ENCODE measurements at regions not wholly inside any gene's neighbourhood (a gene's known extent, or its start where the extent isn't known, plus 50 kb on each side); places are given as distances from the start of the nearest gene placed in this dataset.

DNA sequence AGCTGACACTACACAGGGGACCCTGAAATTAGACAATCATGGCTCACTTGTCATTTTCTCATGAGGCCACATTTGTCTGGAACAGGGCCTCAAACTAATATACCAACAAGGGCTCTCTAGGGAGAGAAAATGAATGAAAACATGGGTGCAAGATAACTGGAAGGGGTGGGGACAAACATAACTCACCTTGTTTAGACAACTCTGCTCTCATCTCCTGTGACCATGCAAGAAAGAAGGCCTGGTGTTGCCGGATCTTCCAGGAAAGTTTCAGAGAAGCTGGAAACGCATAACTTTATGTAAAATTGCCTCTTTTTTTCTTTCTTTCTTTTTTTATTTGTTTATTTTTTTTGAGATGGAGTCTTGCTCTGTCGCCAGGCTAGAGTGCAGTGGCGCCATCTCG lies 80.4 kb upstream of the SPRED2 start:
- no TSS peak for BruUV-seq (replicated peaks)
- intact Hi-C loops (cut with micrococcal nuclease), result no loop called here
- CTCF ChIA-PET, result interaction anchor here (0.6 kb wide), 1 partner anchor 32 kb away, joined by 3 read pairs; no protein-coding TSS in a partner anchor
- Mint-ChIP-seq H3K4me1 (ENCODE audit: insufficient read depth, unreplicated experiment) (no peaks in the 10 kb centered on the region), H3K27ac (ENCODE audit: low read depth, unreplicated experiment) (no peak overlapping the region), H3K4me3 (ENCODE audit: unreplicated experiment) (no peak overlapping the region), H3K36me3 (ENCODE audit: insufficient read depth, unreplicated experiment) (no peaks in the 10 kb centered on the region), H3K27me3 (ENCODE audit: insufficient read depth, unreplicated experiment) (no peaks in the 10 kb centered on the region), H3K9me3 (ENCODE audit: unreplicated experiment) (no peaks in the 10 kb centered on the region)
- TF ChIP-seq, protein P1, sequence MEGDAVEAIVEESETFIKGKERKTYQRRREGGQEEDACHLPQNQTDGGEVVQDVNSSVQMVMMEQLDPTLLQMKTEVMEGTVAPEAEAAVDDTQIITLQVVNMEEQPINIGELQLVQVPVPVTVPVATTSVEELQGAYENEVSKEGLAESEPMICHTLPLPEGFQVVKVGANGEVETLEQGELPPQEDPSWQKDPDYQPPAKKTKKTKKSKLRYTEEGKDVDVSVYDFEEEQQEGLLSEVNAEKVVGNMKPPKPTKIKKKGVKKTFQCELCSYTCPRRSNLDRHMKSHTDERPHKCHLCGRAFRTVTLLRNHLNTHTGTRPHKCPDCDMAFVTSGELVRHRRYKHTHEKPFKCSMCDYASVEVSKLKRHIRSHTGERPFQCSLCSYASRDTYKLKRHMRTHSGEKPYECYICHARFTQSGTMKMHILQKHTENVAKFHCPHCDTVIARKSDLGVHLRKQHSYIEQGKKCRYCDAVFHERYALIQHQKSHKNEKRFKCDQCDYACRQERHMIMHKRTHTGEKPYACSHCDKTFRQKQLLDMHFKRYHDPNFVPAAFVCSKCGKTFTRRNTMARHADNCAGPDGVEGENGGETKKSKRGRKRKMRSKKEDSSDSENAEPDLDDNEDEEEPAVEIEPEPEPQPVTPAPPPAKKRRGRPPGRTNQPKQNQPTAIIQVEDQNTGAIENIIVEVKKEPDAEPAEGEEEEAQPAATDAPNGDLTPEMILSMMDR (IDR thresholded peaks at IDR 0.05; ENCODE audit: unreplicated experiment), result no peak
- POLR2A ChIA-PET, result interaction anchor here (0.8 to 1.2 kb wide), 4 partner anchors 13 to 285 kb away, joined by 3 read pairs; partner anchors contain the start of gene ACTR2
- no peak for DNase-seq (ENCODE audit: unreplicated experiment)

DNA sequence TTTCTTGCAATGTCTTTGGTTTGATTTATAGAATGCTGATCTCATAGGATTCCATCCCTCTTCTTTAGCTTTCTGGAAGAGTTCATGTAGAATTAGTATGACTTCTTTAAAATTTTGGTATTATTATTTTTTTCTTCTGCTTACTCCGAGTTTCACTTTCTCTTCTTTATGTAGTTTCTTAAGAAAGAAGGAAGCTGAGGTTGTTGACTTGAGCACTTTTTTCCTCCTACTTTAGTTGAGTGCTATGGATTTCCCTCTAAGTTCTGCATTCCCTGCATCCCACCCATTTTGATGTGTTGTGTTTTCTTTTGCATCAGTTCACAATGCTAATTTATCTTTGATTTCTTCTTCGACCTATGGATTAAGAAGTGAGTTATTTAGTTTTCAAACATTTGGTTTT lies 78.9 kb upstream of the SPRED2 start:
- no TSS peak for BruUV-seq (replicated peaks)
- POLR2A ChIA-PET, result no interaction called here
- H3K36me3 Mint-ChIP-seq (ENCODE audit: insufficient read depth, unreplicated experiment), result no peaks in the 10 kb centered on the region
- H3K4me3 Mint-ChIP-seq (ENCODE audit: unreplicated experiment), result no peak overlapping the region
- H3K27ac Mint-ChIP-seq (ENCODE audit: low read depth, unreplicated experiment), result no peak overlapping the region
- TF ChIP-seq, protein P1 (IDR thresholded peaks at IDR 0.05; ENCODE audit: unreplicated experiment), result no peak
- no peaks in the 10 kb centered on the region for H3K27me3 Mint-ChIP-seq (ENCODE audit: insufficient read depth, unreplicated experiment)
- intact Hi-C loops (cut with micrococcal nuclease), result no loop called here
- no peak for DNase-seq (ENCODE audit: unreplicated experiment)
- CTCF ChIA-PET, result interaction anchor here (0.7 kb wide), 1 partner anchor 19 kb away, joined by 3 read pairs; no protein-coding TSS in a partner anchor
- no peaks in the 10 kb centered on the region for H3K9me3 Mint-ChIP-seq (ENCODE audit: unreplicated experiment)
- no peaks in the 10 kb centered on the region for H3K4me1 Mint-ChIP-seq (ENCODE audit: insufficient read depth, unreplicated experiment)

DNA sequence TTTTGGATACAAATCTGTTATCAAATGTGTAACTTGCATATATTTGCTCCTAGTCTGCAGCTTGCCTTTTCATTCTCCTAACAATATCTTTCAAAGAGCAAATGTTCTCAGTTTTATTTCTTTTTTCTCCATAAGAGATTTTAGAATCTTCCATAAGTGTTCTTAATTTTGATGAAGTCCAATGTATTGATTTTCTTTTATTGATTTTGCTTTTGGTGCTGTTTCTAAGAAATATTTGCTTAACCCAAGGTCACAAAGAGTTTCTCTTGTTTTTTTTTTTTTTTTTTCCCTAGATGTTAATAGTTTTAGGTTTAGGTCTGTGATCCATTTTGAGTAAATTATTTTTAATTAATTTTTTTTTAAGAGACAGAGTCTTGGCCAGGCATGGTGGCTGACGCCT lies 75.8 kb upstream of the SPRED2 start:
- intact Hi-C loops (cut with micrococcal nuclease), result no loop called here
- Mint-ChIP-seq H3K9me3 (ENCODE audit: unreplicated experiment) (no peaks in the 10 kb centered on the region), H3K4me3 (ENCODE audit: unreplicated experiment) (no peak overlapping the region), H3K36me3 (ENCODE audit: insufficient read depth, unreplicated experiment) (no peaks in the 10 kb centered on the region), H3K4me1 (ENCODE audit: insufficient read depth, unreplicated experiment) (no peaks in the 10 kb centered on the region), H3K27me3 (ENCODE audit: insufficient read depth, unreplicated experiment) (no peaks in the 10 kb centered on the region), H3K27ac (ENCODE audit: low read depth, unreplicated experiment) (no peak overlapping the region)
- ChIA-PET POLR2A (no interaction called here), CTCF (interaction anchor here (0.8 kb wide), 1 partner anchor 11 kb away, joined by 3 read pairs; no protein-coding TSS in a partner anchor)
- TF ChIP-seq, protein P1 (IDR thresholded peaks at IDR 0.05; ENCODE audit: unreplicated experiment), result no peak
- BruUV-seq (replicated peaks), result no TSS peak
- no peak for DNase-seq (ENCODE audit: unreplicated experiment)

DNA sequence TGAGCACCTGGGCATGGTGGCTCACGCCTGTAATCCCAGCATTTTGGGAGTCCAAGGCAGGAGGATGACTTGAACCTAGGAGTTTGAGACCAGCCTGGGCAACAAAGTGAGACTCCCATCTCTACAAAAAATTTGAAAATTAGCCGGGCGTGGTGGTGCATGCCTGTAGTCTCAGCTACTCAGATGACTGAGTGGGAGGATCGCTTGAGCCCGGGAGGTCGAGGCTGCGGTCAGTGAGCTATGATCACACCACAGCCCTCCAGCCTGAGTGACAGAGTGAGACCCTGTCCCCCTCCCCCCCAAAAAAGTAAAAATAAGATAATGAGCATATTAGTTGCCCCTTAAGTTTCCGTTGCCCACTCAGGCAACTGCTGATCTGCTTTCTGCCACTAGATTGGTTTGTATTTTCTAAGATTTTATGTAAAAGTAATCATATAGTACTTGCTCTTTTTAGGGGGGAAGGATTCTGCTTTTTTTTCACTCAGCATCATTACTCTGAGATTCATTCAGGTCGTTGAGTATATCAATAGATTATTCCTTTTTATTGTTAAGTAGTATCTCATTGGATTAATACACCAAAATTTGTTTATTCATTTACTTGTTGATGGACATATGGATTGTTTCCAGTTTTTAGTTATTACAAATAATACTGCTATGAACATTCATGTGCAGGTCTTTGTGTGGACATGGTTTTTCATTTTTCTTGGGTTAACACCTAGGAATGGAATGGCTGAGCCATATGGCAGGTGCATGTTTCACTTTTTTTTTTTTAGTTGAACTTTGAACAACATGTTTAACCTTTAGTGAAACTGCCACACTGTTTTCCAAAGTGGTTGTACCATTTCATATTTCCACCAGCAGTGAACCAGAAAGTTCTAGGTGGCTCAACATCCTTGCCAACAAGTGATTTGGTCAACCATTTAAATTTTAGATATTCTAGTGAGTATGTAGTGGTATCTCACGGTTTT lies 75.0 kb upstream of the SPRED2 start:
- intact Hi-C loops (cut with micrococcal nuclease), result no loop called here
- H3K4me1 Mint-ChIP-seq (ENCODE audit: insufficient read depth, unreplicated experiment), result no peaks in the 10 kb centered on the region
- TF ChIP-seq, protein P1 (IDR thresholded peaks at IDR 0.05; ENCODE audit: unreplicated experiment), result no peak
- no TSS peak for BruUV-seq (replicated peaks)
- no peaks in the 10 kb centered on the region for H3K9me3 Mint-ChIP-seq (ENCODE audit: unreplicated experiment)
- CTCF ChIA-PET, result no interaction called here
- no peak for DNase-seq (ENCODE audit: unreplicated experiment)
- no peaks in the 10 kb centered on the region for H3K36me3 Mint-ChIP-seq (ENCODE audit: insufficient read depth, unreplicated experiment)
- H3K27me3 Mint-ChIP-seq (ENCODE audit: insufficient read depth, unreplicated experiment), result no peaks in the 10 kb centered on the region
- no peak overlapping the region for H3K27ac Mint-ChIP-seq (ENCODE audit: low read depth, unreplicated experiment)
- no peak overlapping the region for H3K4me3 Mint-ChIP-seq (ENCODE audit: unreplicated experiment)
- POLR2A ChIA-PET, result no interaction called here

Data from MCF 10A (cell line).